Embryonic facial prominence (tissue), 1 donor: ENCODE measurements at regions not wholly inside any gene's neighbourhood (a gene's known extent, or its start where the extent isn't known, plus 50 kb on each side); places are given as distances from the start of the nearest gene placed in this dataset.
"Not testable (repeated sequence)": the region's sequence is repeated elsewhere in the genome, so short reads cannot be mapped to it uniquely, and the experiment has no call there.

ENCODE experiments used
- DNase-seq: peaks from one replicate; pipeline ENCODE4 v3.0.0-alpha.2; 2016; ENCODE audit errors: extremely low spot score

DNA sequence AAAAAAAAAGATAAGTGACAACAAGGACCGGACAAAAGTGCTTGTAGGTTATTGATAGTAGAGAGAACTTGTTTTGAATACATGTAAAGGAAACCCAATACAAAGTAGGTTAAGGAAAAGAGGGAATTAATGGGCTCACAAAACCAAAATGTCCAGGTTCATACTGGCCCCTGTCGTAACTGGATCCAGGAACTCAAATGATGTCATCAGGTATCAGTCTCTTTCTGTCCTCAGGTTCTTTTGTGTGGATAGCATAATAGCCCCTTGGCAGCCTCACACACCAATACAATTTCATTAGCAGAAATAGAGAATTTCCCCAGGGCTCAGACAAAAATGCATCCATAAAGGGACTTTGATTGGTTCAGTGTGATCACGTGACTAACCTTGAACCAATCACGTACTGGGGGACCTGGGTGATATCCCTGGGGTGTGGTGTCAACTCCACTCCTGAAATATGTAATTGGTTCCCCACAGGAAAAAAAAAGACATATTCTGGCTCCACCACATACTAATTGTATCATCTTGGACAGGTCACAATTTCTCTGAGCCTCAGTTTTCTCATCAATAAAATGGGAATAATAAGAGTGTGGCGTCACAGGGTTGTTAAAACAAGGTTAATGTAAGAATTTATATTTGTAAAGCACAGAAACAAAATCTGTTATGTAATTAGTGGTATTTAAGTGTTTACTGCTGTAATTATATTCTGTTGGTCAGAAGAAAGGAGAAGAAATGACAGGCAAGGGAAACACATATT lies 174.8 kb downstream of the PDGFRA start:
- DNase-seq = no peak

DNA sequence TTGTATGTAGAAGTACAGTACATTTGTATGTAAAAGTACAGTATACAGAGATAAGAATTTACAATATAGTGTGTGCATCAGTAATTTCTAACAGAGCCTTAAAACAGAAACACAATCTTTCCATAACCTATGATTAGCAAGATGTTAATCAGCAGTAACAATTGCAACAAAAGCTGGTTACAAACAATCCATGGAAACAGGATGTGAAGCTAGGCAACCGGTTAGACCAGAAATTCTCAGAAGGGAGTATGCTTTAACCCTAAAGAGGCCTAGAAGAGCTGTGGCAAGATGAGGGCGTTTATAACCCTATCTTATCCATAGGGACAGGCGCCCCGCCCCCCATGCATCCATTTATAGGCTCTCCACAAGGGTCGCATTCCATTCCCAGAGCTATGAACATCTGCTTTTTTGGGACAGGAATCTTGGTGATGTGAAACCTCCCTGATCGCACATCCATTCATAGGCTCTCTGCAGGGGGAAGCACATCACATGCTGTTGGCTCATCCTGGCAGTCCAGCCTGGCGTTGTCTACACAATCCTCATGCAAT lies 180.3 kb downstream of the PDGFRA start:
- not testable (repeated sequence) for DNase-seq

DNA sequence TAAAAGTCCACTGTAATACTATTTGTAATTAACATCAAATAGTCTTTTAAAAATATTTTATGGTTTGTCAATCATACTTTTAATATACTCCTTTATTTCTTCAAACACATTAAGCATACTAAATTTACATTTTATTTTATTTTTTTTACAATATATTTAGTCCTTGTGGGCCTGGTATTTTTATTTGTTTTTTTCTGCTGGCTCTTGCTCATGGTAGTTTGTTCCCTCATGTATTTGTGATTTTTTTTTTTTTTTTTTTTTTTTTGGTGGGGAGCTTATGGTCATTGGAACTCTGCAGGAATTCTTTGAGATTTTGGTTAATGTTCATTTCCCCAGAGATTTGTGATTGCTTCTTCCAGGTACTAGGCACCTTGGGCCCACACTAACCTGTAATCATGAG lies 185.5 kb downstream of the PDGFRA start:
- DNase-seq = no peak

DNA sequence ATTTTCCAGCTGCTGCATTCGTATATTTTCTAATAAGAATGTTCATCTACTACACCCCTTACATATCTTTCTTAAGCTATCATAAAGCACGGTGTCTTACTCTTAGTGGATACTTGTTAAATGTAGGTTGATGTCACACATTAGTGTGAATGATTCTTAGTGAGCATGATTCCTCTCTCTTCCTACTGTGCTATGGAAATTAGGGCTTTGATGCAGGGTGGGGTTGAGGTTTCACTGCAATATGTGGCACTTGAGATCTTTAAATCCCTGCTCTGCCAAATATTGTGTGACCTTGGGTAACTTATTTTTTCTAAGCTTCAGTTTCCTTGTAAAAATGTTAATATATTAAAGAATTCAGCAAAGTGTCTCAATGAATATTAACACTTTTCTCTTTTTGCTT lies 188.4 kb downstream of the PDGFRA start:
- DNase-seq = no peak

DNA sequence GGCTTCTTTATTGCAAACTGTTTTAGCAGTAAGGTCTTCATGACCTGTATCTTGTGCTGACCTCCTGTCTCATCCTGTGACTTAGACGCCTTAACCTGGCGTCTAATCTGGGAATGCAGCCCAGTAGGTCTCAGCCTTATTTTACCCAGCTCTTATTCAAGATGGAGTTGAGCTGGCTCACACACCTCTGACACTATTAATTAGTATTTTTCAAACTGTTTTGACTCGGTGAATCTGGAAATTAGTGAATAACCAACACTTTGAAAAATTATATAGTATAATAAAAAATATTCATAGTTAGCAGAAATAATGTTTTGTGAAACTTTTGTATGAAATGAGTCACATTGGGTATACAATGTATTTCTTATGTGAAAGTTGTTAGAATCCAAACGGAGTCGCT lies 189.4 kb downstream of the PDGFRA start:
- no peak for DNase-seq

DNA sequence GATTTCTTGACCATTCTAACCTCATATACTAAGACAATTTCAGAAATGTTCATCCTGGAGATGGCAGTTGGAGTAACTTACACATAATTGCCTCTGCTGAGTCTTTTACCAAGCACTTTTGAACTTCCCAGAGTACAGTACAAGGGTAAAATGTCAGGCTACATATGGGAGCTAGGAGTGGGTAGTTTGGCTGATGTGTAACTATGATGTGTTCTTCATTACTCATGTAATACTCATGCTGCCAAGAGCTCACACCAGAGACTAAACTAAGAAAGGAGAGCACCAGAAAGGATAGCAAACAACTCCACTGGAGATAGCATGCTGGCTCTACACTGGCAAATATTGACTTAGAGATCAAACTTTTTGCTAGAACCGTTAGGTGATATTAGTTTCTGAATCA lies 194.0 kb downstream of the PDGFRA start:
- no peak for DNase-seq

DNA sequence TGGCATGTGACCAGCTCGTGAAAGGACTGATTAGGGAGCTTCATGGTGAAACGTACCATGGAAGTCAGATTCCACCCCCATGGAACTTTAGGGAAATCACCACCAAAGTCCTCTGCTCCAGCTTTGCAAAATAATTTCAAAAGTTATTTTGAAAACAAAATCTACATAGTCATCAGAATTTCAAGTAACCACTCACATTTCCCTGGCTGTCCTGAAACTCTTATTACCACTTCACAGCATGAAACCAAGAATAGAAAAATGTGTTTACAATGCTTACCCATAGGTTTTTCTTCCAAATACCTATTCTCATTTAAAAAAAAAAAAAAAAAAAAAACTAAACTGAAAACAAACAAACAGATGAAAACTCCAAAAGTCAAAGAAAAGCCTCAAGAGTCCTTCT lies 198.7 kb downstream of the PDGFRA start:
- DNase-seq = no peak

DNA sequence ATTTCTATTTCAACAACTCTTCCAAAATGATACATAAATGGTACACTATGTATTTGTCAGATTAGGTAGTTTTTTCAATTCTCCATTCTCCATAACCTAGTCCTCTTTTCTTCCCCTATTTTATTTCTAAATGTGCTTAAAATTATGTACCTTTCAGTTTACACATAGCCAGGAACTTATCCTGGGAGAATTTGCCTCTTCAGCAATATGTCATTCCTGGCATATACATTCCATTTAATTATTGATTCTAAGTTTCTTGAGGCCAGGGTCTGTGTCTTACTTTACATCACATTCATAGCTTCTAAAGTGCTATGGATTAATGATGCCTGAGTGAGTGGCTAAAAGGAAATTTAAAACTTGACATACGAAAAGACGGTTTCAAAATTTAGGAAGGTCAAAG lies 199.8 kb downstream of the PDGFRA start:
- no peak for DNase-seq

DNA sequence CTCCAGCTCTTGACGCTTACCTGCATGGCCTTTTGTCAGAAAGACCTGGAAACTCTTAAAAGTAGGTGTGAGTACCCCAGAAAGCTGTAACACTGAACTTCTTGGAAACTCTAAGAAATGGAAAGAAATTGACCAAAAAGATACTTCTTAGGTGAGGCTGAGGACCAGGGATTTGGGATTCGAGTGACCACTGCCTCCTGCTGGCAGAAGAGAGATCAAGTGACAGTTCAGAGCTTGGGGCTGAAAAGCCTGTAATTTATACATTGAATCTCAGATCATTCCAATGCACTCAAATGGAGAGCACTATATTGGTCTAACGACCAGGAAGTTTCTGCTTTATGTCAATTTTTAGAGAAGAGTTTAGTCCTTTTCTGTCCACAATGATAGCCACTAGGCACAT lies 204.6 kb downstream of the PDGFRA start:
- DNase-seq = no peak

DNA sequence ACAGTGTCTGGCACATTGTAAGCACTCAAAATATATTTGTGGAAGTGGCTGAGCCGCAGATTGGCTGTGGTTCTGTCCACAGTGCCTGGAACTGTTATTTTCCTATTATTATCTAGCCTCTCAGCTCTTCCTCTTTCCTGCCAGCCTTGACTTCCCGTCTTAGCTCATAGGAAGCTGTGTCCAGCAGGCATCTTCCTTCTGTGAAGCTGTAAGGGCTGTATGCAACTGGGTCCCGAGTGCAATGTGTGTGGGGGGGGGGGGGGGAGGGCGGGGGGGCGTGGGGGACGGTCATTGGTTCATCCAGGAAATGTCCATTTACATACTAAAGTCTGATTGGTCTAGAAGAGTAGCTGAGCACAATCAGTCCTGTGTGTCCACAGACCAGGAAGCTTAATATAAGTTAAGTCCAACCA lies 210.7 kb downstream of the PDGFRA start:
- DNase-seq = no peak

DNA sequence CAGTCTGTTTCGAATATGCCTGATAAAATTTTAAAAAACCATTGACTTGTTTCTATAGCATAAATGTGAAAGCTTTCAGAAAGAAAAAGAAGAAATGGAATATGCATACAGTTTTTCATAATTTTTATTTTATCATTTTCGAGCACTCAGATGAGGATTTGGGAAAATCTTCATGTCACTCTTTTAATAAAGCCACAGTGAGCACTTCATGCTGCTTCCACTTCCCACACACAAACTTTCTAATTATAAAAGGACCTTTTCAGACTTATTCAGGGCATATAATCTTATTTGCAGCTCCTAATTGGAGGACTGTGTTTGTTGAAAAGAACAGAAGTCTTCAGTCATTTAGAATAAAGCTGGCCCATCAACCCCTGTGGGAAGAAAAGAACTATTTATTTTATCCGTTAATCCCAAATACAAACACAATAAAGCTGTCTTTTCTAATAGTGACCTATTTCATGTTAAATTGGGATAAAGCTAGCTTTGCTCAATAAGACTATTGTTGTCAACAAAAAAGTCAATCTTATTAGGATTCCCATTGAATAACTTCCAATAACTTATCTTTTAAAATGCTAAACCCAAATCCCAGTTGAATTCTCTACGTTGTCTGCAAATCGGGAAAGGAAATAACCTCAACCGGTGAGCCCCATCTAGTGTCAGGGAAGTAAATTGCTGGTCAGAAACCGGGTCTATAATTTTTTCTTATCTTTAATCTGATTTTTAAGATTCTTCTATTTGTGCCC lies 211.5 kb downstream of the PDGFRA start:
- DNase-seq = no peak

DNA sequence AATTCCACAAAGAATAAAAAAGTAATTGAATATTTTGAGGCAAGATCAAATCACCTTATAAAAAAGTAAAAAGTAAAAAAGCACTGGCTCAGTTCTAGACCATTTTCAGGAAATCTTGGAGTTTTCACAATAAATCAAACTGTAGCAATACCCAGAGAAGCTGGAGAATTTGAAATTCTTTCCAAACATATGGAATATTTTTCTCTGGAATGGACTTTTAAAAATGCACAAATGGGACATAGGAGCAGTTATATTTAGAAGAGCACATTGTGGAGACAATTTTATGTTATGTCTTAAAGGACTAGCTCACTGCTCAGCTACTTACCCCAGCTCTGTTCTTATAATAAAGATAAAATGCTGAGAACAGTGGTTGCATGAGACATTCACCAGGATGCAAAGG lies 211.9 kb upstream of the KIT start:
- no peak for DNase-seq

DNA sequence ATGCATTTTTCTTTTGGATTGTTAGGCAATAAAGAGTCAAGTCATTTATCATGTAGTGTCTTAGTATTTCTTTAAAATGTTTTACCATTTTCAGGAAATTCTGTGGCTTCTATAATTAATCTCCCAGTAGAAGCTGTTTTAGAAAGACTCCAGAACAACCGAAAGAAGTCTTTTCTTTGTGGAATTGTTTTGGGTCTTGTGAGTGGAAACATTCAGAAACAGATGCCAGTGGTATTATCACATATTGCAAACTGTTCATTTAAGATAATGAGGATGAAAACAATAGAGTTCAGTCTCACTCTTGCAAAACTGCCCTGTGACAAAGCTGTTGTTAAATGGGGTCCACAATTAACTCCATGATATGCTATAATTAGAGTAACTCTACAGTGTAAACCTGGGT lies 211.2 kb upstream of the KIT start:
- DNase-seq = no peak

DNA sequence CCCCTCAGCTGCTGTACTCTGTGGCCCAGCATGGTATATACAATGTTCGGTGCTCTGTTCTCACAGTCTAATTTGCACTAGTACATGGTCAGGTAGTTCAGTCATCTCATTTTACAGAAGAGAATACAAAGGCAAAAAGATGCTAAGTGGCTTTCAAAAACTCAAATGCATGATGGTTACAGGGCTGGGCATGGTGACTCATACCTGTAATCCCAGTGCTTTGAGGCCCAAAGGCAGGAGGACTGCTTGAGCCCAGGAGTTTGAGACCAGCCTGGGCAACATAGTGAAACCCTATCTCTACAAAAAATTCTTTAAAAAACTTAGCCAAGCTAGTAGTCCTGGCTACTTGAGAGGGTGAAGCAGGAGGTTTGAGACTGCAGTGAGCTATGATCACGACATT lies 210.5 kb upstream of the KIT start:
- DNase-seq = no peak

DNA sequence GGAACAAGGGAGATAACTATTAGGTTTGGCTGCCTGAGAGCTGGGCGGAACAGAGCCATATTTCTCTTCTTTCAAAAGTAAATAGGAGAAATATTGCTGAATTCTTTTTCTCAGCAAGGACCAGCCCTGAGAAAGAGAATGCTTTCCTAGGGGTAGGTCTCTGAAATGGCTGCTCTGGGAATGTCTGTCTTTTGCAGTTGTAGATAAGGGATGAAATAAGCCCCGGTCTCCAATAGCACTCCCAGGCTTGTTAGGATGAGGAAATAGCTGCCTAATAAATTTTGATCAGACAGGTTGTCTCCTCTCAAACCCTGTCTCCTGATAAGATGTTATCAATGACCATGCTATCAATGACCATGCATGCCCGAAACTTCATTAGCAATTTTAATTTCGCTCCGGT lies 207.8 kb upstream of the KIT start:
- DNase-seq = no peak

DNA sequence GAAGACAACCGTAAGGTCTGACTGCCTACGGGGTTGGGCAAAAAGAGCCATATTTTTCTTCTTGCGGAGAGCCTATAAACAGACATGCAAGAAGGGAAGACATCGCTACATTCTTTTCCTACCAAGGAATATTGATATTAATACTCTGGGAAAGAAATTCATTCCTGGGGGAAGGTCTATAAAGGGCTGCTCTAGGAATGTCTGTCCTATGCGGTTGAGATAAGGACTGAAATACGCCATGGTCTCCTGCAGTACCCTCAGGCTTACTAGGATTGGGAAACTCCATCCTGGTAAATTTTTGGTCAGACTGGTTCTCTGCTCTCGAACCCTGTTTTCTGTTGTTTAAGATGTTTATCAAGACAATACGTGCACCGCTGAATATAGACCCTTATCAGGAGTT lies 190.8 kb upstream of the KIT start:
- not testable (repeated sequence) for DNase-seq

DNA sequence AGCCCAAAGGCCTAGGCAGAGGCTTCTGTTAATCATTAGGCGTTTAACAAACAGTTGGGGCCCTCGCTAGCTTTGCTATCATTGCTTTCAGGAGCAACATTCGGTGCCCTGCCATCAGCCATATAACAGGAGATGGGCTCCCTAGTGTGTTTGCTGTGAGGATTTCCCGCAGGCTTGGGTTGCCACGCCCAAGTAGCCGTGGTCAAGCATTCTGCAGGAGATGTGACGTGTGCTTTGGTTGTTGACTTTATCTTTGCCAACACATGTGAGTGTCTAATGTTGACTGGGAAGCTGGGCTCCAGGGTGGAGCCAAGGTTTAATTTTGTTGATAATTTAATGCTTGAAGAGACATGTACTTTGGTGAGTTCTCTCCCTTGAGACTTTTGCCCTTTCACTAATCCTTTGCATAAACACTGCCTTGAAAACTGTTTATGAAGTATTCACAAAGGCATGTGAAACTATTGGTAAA lies 184.6 kb upstream of the KIT start:
- no peak for DNase-seq

DNA sequence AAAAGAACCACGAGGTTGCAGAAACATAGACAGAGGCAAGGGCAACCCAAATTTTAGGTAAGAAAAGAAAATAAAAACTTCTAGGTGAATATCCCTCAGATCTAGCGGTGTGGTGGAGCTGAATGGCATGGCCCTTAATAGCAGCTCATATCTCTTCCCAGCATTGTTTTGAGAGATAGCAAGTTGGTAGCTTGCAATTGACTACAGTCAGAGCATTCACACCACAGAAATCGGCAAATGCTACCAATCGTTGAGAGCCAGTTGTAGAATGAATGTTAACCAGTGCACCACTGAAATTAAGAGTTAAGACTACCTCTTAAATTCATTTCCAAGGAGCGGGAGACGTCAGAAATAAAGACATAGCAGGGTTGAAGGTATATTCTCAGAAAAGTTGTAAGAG lies 184.0 kb upstream of the KIT start:
- DNase-seq = no peak

DNA sequence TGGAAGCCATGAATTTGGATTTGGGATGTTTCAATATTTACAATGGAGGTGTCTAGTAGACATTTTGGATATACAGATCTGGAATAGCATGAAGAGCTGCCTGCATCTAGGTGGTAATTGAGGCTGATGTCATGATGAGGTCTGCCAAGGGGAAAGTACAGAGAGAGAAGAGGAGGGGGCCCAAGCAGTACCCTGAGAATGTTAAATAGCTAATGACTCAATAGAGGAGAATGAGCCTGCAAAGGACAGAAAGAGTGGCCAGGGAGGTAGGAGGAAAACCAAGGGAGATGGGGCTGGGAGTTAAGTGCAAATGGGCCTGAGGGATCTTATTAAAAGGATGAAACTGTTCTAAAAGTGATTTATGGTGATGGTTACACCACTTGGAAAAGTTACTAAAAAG lies 182.2 kb upstream of the KIT start:
- no peak for DNase-seq

DNA sequence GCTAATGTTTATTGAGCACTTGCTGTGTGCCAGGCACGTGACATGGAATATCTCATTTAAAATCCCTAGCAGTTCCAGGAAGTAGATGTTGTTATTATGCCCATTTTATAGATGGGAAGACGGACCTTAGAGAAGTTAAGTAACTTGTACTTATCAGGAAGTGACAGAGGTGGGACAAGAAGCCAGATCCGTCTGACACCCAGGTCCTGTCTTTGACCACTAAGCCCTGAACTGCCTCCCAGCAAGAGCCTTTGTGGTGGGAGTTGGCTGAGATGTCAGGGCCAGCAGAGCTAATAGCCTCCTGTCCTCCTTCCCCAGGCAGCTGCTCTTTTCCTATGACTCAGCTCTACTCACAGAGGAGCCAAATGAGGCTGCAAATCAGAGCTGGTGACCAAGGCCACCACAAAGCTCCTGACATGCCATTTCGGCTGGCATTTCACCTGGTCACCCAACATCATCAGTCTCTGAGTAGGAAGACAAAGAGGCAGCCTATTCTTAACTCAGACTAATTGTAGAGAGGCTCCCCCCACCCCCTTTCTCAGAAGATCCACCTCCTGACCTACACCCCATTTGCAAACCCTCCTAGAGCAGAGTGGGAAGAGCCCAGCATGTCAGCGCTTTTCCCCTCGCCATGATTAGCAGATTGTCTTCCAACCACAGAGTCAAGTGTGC lies 175.1 kb upstream of the KIT start:
- no peak for DNase-seq

DNA sequence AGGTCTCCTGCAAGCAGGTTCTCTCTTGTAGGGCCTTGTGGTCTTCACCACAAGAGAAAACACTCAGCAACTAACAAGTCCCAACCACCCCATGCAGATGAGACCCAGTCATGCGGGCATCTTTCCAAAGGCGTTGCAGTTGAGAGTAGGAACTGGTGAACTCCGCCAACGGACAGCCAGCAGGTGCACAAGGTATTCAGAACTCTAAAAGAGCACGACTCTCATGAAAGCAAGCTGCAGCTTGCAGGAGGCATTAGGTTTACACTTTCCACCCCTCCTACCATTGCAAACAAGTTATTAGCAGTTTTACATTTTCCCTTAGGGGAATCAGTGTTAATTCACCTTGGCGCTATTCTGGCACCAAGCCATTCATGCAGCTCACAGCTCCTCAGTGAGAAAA lies 173.4 kb upstream of the KIT start:
- DNase-seq = no peak

DNA sequence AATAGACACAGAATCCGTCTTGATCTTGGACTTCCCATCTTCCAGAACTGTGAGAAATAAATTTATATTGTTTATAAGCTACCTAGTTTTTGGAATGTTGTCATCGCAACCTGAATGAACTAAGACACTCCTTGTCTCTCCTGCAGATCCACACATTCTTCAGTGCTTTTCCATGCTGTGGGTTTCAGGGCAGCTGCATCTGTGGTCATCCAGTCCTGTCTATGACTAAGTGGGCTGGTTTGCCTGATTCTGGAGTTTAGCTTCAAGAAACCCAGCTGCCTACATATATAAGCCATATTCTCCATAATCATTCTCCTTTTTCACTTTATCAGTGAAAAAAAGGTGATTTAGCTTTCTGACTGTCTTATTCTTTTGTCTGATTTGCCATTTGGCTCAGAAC lies 170.3 kb upstream of the KIT start:
- DNase-seq = no peak

DNA sequence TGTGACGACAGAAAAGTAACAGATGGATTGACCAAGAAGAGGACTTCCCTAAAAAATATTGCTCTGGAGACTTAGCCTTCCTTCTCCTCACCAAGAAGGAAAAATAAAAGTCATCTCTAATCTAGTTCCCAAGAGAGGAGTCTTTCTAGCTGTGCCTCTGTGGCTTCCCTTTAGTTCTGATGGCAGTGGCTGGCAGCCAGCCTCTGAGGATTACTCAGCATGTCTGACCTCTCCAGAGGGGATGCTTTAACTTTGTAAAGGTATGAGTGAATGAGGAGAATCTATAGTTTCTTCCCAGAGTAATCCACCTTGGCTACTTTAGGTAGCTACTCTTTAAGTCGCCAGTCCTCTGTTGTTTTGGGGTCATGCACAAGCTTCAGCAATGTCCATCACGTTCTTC lies 163.9 kb upstream of the KIT start:
- no peak for DNase-seq
